ENCODE measurements at regions not wholly inside any gene's neighbourhood (a gene's known extent, or its start where the extent isn't known, plus 50 kb on each side); places are given as distances from the start of the nearest gene placed in this dataset.
"Not testable (repeated sequence)": the region's sequence is repeated elsewhere in the genome, so short reads cannot be mapped to it uniquely, and the experiment has no call there.

DNA sequence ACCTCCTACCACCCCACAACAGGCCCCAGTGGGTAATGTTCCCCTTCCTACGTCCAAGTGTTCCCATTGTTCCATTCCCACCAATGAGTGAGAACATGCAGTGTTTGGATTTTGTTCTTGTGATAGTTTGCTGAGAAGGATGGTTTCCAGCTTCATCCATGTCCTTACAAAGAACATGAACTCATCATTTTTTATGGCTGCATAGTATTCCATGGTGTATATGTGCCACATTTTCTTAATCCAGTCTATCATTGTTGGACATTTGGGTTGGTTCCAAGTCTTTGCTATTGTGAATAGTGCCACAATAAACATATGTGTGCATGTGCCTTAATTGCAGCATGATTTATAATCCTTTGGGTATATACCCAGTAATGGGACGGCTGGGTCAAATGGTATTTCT lies 81.6 kb downstream of the P2RY10 start:
- DNase-seq; H3K9me3 Mint-ChIP-seq; intact Hi-C loops (cut with micrococcal nuclease): not testable (repeated sequence)

DNA sequence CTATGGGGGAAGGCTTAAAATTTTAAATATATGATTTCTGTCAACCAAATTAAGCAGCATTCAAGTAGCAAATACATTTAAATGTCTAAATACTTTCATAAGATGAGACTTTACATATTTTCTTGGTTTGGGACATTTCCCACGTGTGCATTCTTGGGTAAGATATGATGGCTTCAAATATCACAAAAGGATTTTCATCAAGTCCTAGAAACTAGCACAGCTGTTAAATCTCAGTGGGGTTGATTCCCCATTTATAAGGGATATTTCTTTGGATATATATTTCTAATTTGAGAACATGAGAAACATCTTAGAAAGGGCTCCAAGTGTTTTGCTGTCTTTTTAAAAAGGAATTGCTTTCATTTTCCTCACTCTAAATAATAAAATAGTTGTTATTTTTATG lies 90.2 kb downstream of the P2RY10 start:
- no peaks in the 10 kb centered on the region for H3K36me3 Mint-ChIP-seq (ENCODE audit: low read depth)
- H3K27me3 Mint-ChIP-seq: no peaks in the 10 kb centered on the region
- H3K27ac Mint-ChIP-seq: no peak overlapping the region
- peaks cover 7% of the 10 kb centered on the region for H3K9me3 Mint-ChIP-seq
- no peak for DNase-seq
- peaks cover 15% of the 10 kb centered on the region for H3K4me1 Mint-ChIP-seq
- intact Hi-C loops (cut with micrococcal nuclease): no loop called here
- no peak overlapping the region for H3K4me3 Mint-ChIP-seq

More for the DNA sequence above, 81.6 kb downstream of the P2RY10 start:
- H3K27me3 Mint-ChIP-seq; H3K27ac Mint-ChIP-seq; H3K4me3 Mint-ChIP-seq; H3K36me3 Mint-ChIP-seq (ENCODE audit: low read depth); H3K4me1 Mint-ChIP-seq: not testable (repeated sequence)

GRCh38 chrX:79036157-79036880 lies 91.1 kb downstream of the P2RY10 start:
- H3K9me3 Mint-ChIP-seq: peaks cover 8% of the 10 kb centered on the region
- H3K4me3 Mint-ChIP-seq: no peak overlapping the region
- peaks cover 15% of the 10 kb centered on the region for H3K4me1 Mint-ChIP-seq
- no peak for DNase-seq
- intact Hi-C loops (cut with micrococcal nuclease): no loop called here
- H3K36me3 Mint-ChIP-seq (ENCODE audit: low read depth): no peaks in the 10 kb centered on the region
- H3K27ac Mint-ChIP-seq: no peak overlapping the region
- no peaks in the 10 kb centered on the region for H3K27me3 Mint-ChIP-seq

- Mint-ChIP-seq H3K27me3 (no peaks in the 10 kb centered on the region), H3K27ac (no peak overlapping the region), H3K4me1 (no peaks in the 10 kb centered on the region), H3K4me3 (no peak overlapping the region), H3K36me3 (ENCODE audit: low read depth) (peaks cover 6% of the 10 kb centered on the region), H3K9me3 (peaks cover 7% of the 10 kb centered on the region)
- DNase-seq: no peak
- intact Hi-C loops (cut with micrococcal nuclease): no loop called here
Observed at GRCh38 chrX:79065696-79066095, 78.8 kb upstream of the GPR174 start.

DNA sequence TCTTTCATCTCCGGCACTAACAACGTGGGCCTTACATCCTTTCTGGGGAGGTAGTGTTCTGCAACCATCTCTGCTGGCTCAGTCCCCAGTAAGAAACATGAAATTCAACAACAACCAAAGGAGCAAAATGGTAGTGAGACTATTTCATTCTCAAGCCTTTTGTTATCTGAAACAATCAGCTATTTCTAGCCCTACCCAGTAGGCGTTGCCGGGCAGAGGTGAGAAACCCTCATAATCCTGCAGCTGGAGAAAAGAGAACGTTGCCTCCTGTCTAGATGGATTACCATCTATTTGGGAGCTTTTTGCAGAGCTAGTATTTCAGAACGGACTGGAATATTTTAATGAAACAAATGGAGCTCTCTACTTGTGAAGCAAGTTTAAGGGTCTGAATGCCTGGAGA lies 66.4 kb upstream of the GPR174 start:
- Mint-ChIP-seq H3K36me3 (ENCODE audit: low read depth) (peaks cover 7% of the 10 kb centered on the region), H3K27ac (no peak overlapping the region), H3K27me3 (no peaks in the 10 kb centered on the region), H3K4me1 (peaks cover 10% of the 10 kb centered on the region), H3K9me3 (peaks cover 12% of the 10 kb centered on the region), H3K4me3 (no peak overlapping the region)
- intact Hi-C loops (cut with micrococcal nuclease): no loop called here
- DNase-seq: no peak

GRCh38 chrX:79079477-79079876 lies 65.0 kb upstream of the GPR174 start:
- Mint-ChIP-seq H3K9me3 (peaks cover 5% of the 10 kb centered on the region), H3K4me3 (no peak overlapping the region), H3K4me1 (peaks cover 14% of the 10 kb centered on the region), H3K27ac (no peak overlapping the region), H3K27me3 (no peaks in the 10 kb centered on the region), H3K36me3 (ENCODE audit: low read depth) (peaks cover 4% of the 10 kb centered on the region)
- intact Hi-C loops (cut with micrococcal nuclease): no loop called here
- DNase-seq: no peak

DNA sequence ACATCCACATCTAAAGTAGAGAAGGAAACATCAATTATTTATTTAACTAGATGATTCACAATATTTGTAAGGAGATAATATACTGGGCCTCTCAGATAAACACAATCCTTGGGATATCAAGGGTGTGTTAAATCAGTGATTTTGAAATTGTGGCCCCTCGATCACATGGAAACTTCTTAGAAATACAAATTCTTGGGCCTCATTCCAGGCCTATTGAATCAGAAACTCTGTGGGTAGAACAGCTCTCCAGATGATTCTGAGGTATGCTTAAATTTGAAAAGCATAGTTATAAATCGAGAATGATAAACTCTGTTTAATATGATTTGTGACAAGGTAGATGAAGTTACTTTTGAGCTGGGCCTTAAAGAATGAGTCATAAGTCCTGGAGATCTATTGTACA lies 64.3 kb upstream of the GPR174 start:
- H3K9me3 Mint-ChIP-seq: peaks cover 5% of the 10 kb centered on the region
- peaks cover 4% of the 10 kb centered on the region for H3K36me3 Mint-ChIP-seq (ENCODE audit: low read depth)
- H3K4me3 Mint-ChIP-seq: no peak overlapping the region
- intact Hi-C loops (cut with micrococcal nuclease): loop anchor here (5.0 to 10.0 kb wide), 7 partner anchors 133 to 945 kb away; partner anchors contain the start of genes CYSLTR1, P2RY10 and TAF9B
- DNase-seq: no peak
- H3K27ac Mint-ChIP-seq: no peak overlapping the region
- no peaks in the 10 kb centered on the region for H3K27me3 Mint-ChIP-seq
- peaks cover 14% of the 10 kb centered on the region for H3K4me1 Mint-ChIP-seq

GRCh38 chrX:79081895-79082512 lies 62.5 kb upstream of the GPR174 start:
- Mint-ChIP-seq H3K9me3 (no peaks in the 10 kb centered on the region), H3K4me1 (peaks cover 14% of the 10 kb centered on the region), H3K4me3 (peak overlapping the region; percentile 78), H3K27me3 (no peaks in the 10 kb centered on the region), H3K27ac (peak overlapping the region; percentile 87), H3K36me3 (ENCODE audit: low read depth) (peaks cover 2% of the 10 kb centered on the region)
- peak; percentile 78 for DNase-seq
- intact Hi-C loops (cut with micrococcal nuclease): loop anchor here (1.0 to 10.0 kb wide), 9 partner anchors 135 to 947 kb away; partner anchors contain the start of genes CYSLTR1, P2RY10 and TAF9B

DNA sequence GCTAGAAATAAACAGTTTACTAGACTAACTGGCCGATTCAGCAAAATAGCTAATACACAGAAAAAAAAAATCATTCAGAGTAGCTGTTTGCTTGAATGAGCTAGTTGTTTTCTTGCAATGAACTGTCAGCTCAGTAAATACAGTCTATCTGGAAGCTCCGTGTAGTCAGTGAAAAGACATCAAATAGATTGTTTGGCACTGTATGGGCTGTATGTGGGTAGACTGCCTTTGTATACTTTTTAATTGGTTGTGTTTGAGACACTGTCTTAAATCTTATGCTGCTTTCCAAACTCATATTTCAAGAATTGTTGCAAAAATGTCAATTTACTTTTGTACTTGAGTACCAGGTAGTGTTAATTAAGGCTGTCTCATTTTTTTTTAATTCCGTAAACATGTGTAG lies 61.6 kb upstream of the GPR174 start:
- Mint-ChIP-seq H3K9me3 (no peaks in the 10 kb centered on the region), H3K27me3 (no peaks in the 10 kb centered on the region), H3K36me3 (ENCODE audit: low read depth) (peaks cover 2% of the 10 kb centered on the region), H3K27ac (peak overlapping the region; percentile 56), H3K4me3 (peak overlapping the region; percentile 51), H3K4me1 (peaks cover 14% of the 10 kb centered on the region)
- intact Hi-C loops (cut with micrococcal nuclease): loop anchor here (1.0 to 10.0 kb wide), 9 partner anchors 136 to 948 kb away; partner anchors contain the start of genes CYSLTR1, P2RY10 and TAF9B
- DNase-seq: no peak

GRCh38 chrX:79084923-79085322 lies 59.6 kb upstream of the GPR174 start:
- Mint-ChIP-seq H3K36me3 (ENCODE audit: low read depth) (peaks cover 2% of the 10 kb centered on the region), H3K4me3 (no peak overlapping the region), H3K4me1 (peaks cover 18% of the 10 kb centered on the region), H3K27ac (no peak overlapping the region), H3K9me3 (no peaks in the 10 kb centered on the region), H3K27me3 (no peaks in the 10 kb centered on the region)
- intact Hi-C loops (cut with micrococcal nuclease): loop anchor here (5.0 to 10.0 kb wide), 7 partner anchors 138 to 950 kb away; partner anchors contain the start of genes CYSLTR1, P2RY10 and TAF9B
- no peak for DNase-seq

DNA sequence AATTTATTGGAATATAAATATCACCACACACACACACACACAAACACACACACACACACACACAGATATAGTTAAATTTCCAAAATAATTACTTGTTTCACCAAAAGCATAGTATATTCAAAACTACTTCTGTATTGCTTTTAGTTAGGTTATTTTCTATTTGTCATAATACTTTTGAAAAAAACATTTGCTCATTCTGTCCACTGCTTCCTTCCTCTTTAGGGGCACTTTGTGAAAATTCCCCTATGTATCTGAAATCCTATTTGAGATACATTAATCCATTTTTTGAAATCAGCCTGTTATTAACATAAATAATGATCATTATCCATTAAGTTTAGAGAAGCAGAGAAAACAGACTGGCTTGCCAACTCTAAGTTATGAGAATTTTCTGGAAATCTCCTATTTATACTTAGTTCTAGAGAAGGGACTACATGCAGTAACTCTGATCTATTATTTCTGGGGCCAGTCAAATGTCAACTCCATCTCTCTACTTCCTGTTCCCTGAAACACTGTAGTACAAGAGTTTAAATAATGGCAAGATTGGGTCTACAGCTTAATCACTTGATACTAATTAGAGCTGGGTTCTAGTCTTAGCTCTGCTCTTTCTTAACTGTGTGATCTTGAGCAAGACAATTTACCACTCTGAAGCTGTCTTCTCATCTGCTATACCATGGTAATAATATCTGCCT lies 54.4 kb upstream of the GPR174 start:
- no peak overlapping the region for H3K4me3 Mint-ChIP-seq
- intact Hi-C loops (cut with micrococcal nuclease): loop anchor here (10.0 kb wide), 3 partner anchors 575 to 955 kb away; partner anchors contain the start of genes CYSLTR1 and TAF9B

GRCh38 chrX:79094075-79094832 lies 50.2 kb upstream of the GPR174 start:
- H3K9me3 Mint-ChIP-seq: peaks cover 17% of the 10 kb centered on the region
- intact Hi-C loops (cut with micrococcal nuclease): loop anchor here (2.0 kb wide), 2 partner anchors 15 to 165 kb away; no protein-coding TSS in a partner anchor
- no peak overlapping the region for H3K4me3 Mint-ChIP-seq
- peaks cover 1% of the 10 kb centered on the region for H3K36me3 Mint-ChIP-seq (ENCODE audit: low read depth)
- H3K4me1 Mint-ChIP-seq: peaks cover 40% of the 10 kb centered on the region
- DNase-seq: no peak
- H3K27ac Mint-ChIP-seq: no peak overlapping the region
- no peaks in the 10 kb centered on the region for H3K27me3 Mint-ChIP-seq

More for the DNA sequence above, 54.4 kb upstream of the GPR174 start:
- Mint-ChIP-seq H3K27me3 (no peaks in the 10 kb centered on the region), H3K36me3 (ENCODE audit: low read depth) (no peaks in the 10 kb centered on the region), H3K4me1 (peaks cover 18% of the 10 kb centered on the region), H3K27ac (no peak overlapping the region), H3K9me3 (peaks cover 10% of the 10 kb centered on the region)
- no peak for DNase-seq

All from activated CD4-positive, alpha-beta T cell treated with anti-CD3 and anti-CD28 coated beads, Interleukin-2, amount 10 ng/mL, durations not matched to agents 24 days and 14 days (primary cell).